CD4-positive, alpha-beta T cell treated with Interleukin-2 at 100 ng/mL for 4 hours (primary cell): ENCODE measurements at regions not wholly inside any gene's neighbourhood (a gene's known extent, or its start where the extent isn't known, plus 50 kb on each side); places are given as distances from the start of the nearest gene placed in this dataset.

Experiments used
- DNase-seq: peaks from one replicate; pipeline ENCODE4 v3.0.0-alpha.2; 2020; ENCODE audit warnings: low spot score

DNA sequence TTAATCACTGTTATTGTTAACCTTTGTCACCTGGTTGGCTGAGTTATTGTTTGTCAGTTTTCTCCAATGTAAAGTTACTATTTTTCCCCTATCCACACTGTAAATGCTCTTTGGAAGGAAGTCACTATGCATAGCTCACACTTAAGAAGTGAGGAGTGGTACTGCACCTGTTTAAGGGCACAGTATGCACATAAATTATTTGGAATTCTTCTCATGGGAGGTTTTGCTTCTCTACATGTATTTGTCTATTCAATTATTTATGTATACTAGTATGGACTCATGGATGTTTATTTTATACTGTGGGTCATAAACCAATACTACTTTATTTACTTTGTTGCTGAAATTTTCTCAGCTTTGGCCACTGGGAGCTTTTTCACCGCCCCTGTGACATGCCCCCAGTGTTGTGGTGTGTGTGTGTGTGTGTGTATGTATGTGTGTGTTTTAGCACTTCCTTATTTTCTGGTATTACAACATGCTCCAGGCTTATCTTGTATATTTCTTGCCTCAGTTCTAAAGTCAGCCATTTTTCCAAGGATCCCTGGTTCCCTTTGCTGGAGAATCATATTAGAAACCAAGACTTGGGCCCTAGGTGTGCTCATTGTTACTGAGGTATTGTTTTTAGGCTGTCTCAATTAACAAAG is 290.5 kb downstream of the KBTBD8 start:
- no peak for DNase-seq

DNA sequence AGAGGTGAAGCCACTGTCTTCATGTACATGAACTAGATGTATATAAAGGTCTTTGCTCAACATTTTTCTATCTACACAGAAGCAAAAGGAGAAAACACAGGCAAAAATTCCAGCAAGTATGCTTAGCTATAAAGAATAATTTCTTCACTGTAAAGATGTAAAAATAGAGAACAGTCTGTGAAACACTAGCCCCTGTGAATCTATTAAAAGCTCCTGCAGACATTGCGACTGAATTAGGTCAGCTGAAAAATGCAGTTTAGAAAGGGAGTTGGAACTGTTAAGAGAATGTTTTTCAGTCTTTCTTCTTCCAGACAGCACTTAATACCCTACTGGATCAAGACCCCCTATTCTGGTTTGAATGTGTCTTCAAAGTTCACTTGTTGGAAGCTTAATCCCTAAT is 291.5 kb downstream of the KBTBD8 start:
- DNase-seq: no peak

DNA sequence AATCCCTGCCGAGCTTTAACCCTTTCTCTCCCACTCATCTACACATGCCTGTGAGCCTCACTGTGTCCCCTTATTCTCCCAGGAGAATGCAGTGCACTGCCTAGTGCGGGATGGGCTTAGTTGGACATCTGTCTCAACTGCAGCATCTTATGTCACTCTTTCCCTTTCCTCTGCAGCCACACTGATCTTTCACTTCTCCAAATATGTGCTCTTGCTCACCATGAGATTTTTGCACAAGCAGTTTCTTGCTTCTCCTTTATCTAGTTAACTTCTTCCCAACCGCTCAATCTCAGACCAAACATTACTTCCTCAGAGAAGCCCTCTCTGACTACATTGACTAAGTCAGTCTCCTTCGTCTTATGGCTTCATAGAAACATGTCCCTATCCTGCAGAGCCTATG is 292.3 kb downstream of the KBTBD8 start:
- DNase-seq: peak; percentile 1

DNA sequence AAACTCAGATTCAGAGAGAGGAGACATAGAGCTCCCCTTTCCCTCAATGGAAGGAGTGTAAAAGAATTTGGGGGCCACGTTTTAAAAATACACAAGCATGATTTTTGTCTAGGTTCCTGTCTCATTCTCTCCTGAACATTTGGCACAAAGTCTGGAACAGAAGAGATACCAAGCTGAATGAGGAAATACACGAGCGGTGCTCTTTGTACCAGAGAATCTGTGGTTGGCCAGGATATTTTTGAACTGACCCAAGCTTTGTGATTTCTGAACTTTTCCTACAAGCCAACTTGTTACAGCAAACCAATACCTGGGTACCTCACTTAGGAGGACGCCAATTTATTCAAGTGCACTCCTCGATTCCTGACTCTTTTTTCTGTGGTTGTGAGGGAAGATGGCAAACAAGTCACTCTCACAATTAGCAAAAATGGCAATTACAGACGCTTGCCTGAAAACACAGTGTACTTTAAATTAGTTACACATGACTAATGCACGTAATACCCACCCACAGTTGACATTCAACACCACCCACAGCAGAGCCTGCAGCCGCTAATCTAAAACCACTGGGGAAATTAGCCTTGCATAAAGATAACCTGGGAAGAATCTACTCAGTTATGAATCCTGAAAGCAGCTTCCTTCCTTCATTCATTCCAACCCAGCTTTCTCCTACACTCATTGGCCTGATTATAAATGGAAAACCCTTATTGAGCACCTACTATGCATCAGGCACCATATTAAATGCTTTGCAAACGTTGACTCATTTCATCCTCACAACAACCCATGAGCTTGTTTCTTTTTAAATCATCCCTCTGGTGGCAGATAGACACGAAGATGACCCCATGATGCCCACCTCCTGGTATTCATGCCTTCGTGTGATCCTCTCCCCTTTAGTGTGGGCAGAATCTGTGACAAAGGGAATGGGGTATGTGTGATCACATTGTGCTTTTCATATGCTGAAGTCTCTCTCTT is 293.5 kb downstream of the KBTBD8 start:
- no peak for DNase-seq

DNA sequence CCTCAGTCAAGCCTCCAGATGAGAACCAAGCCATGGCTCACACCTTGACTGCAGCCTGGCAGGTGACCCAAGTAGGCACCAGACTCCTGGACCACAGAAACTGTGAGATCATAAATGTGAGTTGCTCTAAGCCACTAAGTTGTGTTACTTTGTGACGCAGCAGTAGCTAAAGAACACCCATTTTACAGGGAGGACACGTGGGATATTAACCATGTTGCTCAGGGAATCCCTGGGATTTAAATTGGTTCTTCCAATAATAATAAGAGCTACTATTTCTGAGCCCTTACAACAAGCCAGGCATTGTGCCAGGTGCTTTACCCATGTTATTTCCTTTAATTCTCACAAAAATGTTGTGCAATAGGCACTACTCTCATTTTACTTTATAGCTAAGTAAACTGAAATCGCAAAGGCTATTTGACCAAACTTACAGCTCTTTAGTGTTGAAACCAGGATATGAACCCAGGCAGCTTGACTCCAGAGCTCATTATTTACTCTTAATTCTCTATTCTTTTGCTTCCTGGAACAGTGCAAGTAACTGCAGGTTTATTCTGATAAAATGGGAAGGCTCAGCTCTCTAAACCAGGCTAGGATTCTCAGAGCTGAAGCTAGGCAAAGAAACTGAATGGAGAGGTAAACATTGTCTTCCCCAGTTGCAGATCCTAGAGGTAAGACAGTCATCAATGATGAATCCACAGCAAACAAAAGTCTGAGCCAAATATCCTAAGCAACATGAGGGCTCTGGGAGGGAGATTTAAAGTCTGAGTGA is 294.4 kb downstream of the KBTBD8 start:
- no peak for DNase-seq

DNA sequence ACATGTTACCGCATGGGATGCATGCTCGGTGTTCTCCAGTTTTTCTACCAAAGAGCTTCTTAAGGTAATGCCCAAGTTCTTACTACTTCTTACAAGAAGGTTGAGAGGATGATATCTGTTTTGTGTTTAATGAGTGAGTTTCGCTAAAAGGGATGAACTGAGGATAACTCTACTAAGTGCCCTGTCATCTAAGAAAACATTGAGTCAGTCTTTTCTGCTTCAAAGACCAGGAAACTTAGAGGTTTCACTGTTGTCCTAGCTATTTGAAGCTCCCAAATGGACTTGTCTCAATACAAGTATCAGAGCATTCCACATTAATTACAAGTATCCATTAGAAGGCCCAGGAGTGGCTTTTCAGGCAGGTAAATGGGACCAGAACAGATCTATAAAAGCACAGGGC is 296.2 kb downstream of the KBTBD8 start:
- no peak for DNase-seq

DNA sequence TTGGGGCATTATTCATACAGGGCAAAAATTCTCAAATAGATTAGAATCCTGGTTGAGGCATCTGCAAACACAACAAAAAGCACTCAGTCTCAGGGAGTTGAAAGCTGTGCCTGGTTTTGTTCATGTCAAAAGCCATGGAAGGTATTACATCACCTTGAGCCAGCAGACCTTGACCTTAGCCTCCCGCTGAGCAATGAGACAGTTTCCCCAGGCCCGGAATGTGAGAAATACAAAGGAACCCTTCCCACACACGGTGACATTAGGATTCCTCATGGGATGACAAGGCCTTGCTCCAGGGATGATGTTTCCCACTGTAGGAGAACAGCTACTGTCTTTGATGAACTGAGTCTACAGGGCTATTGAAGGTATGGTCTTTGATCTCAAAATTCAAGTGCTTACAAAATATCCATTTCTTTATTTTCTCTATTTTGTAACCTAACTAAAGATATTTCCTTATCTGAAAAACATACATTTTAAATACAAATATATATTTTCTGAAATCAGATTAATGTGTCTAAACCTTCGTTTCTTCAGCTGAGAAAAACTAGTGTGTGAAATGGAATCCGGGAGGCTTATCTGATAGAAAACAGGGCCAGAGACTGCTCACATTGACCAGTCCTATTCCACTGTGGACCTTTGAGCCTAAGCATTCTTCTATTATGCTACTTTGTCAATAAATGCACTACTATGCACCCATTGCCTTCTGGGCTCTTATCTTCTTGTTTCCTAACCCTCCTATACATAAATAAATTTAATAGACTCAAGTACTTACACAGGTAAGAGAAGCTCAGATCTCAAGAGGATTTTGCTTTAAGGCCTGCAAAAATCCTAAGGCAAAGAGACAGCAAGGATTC is 298.2 kb downstream of the KBTBD8 start:
- no peak for DNase-seq

DNA sequence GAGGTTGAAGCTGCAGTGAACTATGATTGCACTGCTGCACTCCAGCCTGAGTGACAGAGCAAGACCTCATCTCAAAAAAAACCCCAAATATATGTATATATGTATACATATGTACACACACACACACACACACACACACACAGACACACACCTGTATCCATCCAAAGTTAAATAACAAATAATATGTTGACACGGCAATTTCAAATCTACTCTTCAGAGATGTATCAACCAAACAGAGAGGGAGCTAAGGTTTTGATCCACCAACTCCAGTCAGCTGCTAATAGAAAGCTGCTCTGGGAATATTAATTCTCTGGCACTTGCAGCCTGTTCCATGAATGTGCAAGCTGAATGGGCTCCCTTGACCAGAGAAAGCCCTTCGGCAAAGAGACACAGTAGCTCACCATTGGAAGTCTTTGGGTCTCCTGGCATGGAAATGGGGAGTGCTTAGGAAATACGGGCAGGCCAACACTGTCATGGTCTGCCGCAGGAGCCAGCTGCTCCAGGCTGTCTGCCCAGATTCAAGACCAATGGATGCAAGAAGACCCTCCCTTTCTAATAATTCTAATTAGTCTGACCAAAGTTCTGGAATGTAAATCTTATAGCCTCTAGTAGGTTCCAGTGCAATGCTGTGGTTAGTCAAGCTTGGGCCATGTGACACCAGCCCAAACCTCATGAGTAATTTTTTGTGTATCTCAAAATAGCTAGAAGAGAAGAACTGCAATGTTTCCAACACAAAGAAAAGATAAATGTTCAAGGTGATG is 299.8 kb downstream of the KBTBD8 start:
- no peak for DNase-seq

DNA sequence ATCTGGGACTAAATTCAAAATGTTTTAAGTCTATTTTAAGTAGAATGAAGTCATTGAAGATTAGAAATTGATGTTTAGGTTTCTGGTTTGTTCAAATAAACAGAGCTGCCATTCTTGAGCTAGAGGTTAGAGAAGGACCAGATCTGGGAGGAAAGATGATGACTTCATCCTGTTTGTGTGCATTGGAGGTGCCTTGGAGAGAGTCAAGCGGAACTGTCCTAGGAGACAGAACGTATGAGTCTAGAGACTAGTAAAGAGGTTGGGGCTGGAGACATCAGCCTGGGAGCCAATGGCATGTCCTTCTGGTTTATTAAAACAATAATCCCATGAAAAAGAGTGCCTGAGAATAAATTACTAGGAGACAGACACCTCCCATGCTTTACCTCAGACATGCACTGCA is 303.4 kb downstream of the KBTBD8 start:
- DNase-seq: no peak

DNA sequence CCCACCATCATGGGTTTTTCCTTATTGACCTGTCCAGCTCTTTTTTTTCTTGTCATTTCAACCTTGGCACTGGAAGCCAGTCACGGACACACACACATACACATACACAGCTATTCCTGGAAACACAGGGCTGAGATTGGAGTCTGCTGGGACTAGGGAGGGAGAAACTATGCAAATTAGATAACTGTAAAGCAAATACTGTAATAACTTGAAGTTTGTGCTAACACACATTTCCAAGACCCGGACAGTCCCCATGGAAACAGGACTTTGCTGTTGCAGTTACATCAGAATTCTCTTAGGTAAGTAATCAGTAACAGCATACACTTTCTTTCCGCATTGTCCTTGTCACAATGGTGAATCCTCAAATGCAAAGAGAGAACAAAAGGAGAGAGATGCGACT is 304.4 kb downstream of the KBTBD8 start:
- no peak for DNase-seq

DNA sequence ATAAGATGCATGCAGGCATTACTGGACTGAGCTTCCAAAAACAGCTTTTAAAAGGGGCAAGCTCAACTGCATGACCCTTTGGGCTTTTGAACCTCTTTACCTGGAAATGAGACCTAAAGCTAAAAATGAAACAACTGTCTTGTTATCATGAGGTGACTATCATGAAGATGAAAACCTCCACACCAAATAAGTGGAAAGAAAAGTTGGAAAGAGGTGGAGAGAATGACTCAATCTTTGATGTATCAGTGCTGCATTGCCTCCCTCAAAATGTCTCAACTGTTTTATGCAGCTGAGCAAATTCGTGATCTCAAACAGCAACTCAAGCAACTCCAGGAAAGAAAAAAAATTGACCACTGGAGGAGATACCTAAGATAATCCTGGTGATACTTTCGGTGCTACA is 307.1 kb downstream of the KBTBD8 start:
- no peak for DNase-seq

DNA sequence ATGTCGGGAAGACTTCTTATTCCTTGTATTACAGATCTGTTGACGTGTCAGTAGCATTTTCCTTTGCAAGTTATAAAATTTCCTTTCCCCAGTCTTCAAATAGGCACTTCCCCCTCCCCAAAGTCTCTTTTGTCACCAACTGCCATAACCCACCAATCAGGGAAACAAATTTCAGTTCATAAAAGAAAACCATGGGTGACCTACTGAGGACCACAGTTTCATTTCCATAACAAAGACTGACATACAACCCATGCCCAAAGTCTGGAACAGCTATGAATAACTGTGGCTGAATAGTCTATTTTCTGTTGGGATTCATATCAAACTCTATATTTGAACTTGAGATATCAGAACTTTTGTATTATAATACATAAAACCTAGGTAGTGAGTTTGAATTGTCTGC is 307.8 kb downstream of the KBTBD8 start:
- no peak for DNase-seq

DNA sequence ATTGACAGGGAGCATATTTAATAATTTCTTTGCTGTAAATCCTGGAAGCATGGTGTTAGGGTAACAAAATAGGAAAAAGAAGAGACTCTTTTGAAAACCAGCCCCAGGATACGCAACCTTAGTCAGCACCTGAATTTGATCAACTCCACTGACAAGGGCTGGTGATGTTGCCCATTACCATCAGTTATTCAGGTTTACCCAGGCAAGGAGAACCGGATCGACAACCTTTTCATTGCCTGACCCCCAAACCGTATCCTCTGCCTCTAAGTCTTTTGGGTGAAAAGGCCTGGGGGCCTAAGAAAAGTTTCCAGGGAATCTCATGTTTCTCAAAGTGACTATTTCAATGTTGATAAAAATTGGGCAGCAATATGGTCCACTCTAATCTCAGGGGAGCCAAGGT is 313.3 kb downstream of the KBTBD8 start:
- no peak for DNase-seq

DNA sequence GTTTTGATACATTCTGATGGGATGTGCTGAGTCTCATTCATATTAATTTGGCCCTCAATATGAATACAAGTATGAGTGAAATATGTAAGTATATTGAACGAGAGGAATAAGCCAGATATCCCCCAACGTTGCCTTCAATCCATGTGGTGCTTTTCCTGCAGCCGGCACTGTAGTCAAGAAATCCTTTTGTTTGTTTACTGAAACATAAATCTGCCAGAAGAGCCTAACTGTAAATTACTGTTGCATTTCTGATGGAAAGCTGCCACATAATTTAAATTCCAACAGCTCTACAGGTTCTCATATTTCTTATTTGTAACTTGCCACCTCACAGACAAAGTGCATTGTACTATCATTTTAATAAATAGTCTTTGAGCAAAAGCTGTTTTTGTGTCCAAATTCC is 314.0 kb downstream of the KBTBD8 start:
- no peak for DNase-seq

DNA sequence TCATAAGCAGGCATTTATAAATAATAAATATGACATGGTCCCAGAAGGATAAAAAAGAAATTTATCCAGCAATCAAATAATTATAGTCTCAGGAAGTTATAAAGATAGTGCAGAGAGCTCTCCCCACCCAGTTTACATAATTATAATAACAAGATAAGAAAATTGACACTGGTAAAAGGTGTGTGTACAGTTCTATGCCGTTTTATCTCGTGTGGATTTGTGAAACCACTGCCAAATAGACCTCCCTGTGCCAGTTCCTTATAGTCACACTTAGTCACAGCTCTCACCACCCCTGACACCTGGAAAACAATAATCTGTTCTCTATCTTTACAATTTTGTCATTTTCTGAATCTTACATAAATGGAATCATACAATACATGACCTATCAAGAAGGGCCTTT is 320.1 kb downstream of the KBTBD8 start:
- no peak for DNase-seq

DNA sequence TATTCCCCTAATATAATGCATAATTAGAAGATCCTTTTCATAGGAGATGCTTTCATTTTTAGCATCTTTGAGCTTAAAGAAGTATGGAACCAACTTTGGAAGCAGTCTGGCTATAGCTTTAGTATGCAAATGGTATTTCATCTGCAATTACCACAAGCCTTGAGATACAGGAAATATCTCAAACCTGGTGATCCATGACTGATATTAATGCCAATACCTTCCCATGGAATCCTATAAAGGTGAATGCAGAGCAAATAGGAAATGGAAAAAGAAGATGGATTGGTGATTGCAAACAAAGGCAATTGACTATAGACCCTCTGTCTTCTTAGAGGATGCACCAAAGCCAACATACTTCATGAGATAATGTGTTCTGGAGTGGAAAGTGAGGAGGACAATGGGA is 326.4 kb downstream of the KBTBD8 start:
- DNase-seq: no peak
